ENCODE measurements at regions not wholly inside any gene's neighbourhood (a gene's known extent, or its start where the extent isn't known, plus 50 kb on each side); places are given as distances from the start of the nearest gene placed in this dataset.

GRCh38 chr4:179536694-179537093 is 2094.5 kb upstream of the AGA start:
- TF ChIP-seq CTCF (IDR thresholded peaks at IDR 0.05; ENCODE audit: insufficient read depth in 1 of 2, low read depth in 1 of 2, low read length in 1 of 2, severe bottlenecking in 1 of 2, unreplicated experiment in 1 of 2), result no peak
- H3K4me3 ChIP-seq (ENCODE audit: low read depth, low read length), result no peak overlapping the region
- DNase-seq, result no peak
- intact Hi-C loops (cut with micrococcal nuclease; ENCODE audit: unreplicated experiment), result no loop called here
- Mint-ChIP-seq H3K27ac (ENCODE audit: unreplicated experiment) (no peak overlapping the region), H3K9me3 (ENCODE audit: unreplicated experiment) (no peaks in the 10 kb centered on the region), H3K4me3 (ENCODE audit: unreplicated experiment) (no peak overlapping the region), H3K27me3 (ENCODE audit: insufficient read depth, unreplicated experiment) (peaks cover 2% of the 10 kb centered on the region), H3K36me3 (ENCODE audit: insufficient read depth, unreplicated experiment) (no peaks in the 10 kb centered on the region), H3K4me1 (ENCODE audit: low read depth, unreplicated experiment) (no peaks in the 10 kb centered on the region)
- CTCF ChIA-PET, result no interaction called here
- no peaks in the 10 kb centered on the region for H3K36me3 ChIP-seq (ENCODE audit: control insufficient read depth, insufficient read depth, low read length)
- H3K27me3 ChIP-seq (replicated peaks; ENCODE audit: control insufficient read depth, insufficient read depth, low read length), result no peaks in the 10 kb centered on the region
- H3K9me3 ChIP-seq, result no peaks in the 10 kb centered on the region
- H3K4me1 ChIP-seq, result no peaks in the 10 kb centered on the region
- POLR2A ChIA-PET, result no interaction called here
- no TSS peak for BruUV-seq (replicated peaks)

DNA sequence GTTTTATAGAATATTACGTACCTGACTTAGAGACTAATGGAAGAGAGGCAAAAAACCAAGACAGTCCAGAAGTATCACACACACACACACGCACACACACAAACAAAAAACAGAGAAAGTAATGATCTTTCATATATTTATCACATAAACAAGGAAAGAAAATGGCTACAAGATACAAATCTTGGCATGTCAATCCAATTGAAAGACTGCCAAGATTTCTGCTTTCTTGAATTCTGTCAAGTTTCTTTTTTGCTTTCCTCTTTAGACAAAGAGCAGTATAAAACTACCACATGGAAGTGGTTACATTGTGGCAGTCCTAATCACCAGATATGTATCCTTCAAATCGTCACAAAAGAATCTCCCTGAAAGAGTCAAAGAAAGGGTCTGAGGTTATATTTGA is 2097.4 kb upstream of the AGA start:
- H3K27me3 ChIP-seq (replicated peaks; ENCODE audit: control insufficient read depth, insufficient read depth, low read length), result no peaks in the 10 kb centered on the region
- no peak for DNase-seq
- CTCF ChIA-PET, result no interaction called here

DNA sequence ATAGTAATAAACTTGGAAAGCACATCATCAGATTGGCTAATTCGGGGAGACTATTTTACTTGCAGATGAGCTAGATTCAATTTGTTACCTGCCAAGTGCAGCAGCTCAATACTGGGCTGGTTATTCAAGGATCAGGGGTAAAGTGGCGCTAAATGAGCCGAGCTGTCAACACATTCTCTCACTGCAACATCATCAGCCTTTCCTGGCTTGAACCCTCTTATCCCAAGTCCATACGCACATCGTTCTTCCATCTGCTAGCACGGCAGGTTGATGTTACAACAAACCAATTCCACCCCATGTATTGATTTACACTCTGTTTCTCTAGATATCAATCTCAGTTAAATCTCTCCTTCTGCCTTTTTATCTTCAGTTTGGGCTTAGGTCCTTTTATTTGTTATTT is 2101.5 kb upstream of the AGA start:
- Histone ChIP-seq H3K27me3 (replicated peaks; ENCODE audit: control insufficient read depth, insufficient read depth, low read length) (no peaks in the 10 kb centered on the region), H3K4me3 (ENCODE audit: low read depth, low read length) (no peak overlapping the region), H3K4me1 (no peaks in the 10 kb centered on the region), H3K9me3 (no peaks in the 10 kb centered on the region), H3K36me3 (ENCODE audit: control insufficient read depth, insufficient read depth, low read length) (no peaks in the 10 kb centered on the region)
- H3K9me3 Mint-ChIP-seq (ENCODE audit: unreplicated experiment), result peaks cover 9% of the 10 kb centered on the region
- no peaks in the 10 kb centered on the region for H3K36me3 Mint-ChIP-seq (ENCODE audit: insufficient read depth, unreplicated experiment)
- ChIA-PET POLR2A (no interaction called here), CTCF (no interaction called here)
- H3K27ac Mint-ChIP-seq (ENCODE audit: unreplicated experiment), result no peak overlapping the region
- H3K4me1 Mint-ChIP-seq (ENCODE audit: low read depth, unreplicated experiment), result no peaks in the 10 kb centered on the region
- TF ChIP-seq CTCF (IDR thresholded peaks at IDR 0.05; ENCODE audit: insufficient read depth in 1 of 2, low read depth in 1 of 2, low read length in 1 of 2, severe bottlenecking in 1 of 2, unreplicated experiment in 1 of 2), result no peak
- H3K4me3 Mint-ChIP-seq (ENCODE audit: unreplicated experiment), result no peak overlapping the region
- no peak for DNase-seq
- peaks cover 1% of the 10 kb centered on the region for H3K27me3 Mint-ChIP-seq (ENCODE audit: insufficient read depth, unreplicated experiment)
- intact Hi-C loops (cut with micrococcal nuclease; ENCODE audit: unreplicated experiment), result no loop called here
- no TSS peak for BruUV-seq (replicated peaks)

More for the DNA sequence above, 2097.4 kb upstream of the AGA start:
- H3K4me1 Mint-ChIP-seq (ENCODE audit: low read depth, unreplicated experiment), result no peaks in the 10 kb centered on the region
- H3K9me3 Mint-ChIP-seq (ENCODE audit: unreplicated experiment), result no peaks in the 10 kb centered on the region
- H3K27ac Mint-ChIP-seq (ENCODE audit: unreplicated experiment), result no peak overlapping the region
- Histone ChIP-seq H3K36me3 (ENCODE audit: control insufficient read depth, insufficient read depth, low read length) (no peaks in the 10 kb centered on the region), H3K4me1 (no peaks in the 10 kb centered on the region), H3K4me3 (ENCODE audit: low read depth, low read length) (no peak overlapping the region), H3K9me3 (no peaks in the 10 kb centered on the region)
- no peaks in the 10 kb centered on the region for H3K36me3 Mint-ChIP-seq (ENCODE audit: insufficient read depth, unreplicated experiment)
- BruUV-seq (replicated peaks), result no TSS peak
- TF ChIP-seq CTCF (IDR thresholded peaks at IDR 0.05; ENCODE audit: insufficient read depth in 1 of 2, low read depth in 1 of 2, low read length in 1 of 2, severe bottlenecking in 1 of 2, unreplicated experiment in 1 of 2), result no peak
- H3K27me3 Mint-ChIP-seq (ENCODE audit: insufficient read depth, unreplicated experiment), result peaks cover 2% of the 10 kb centered on the region
- no peak overlapping the region for H3K4me3 Mint-ChIP-seq (ENCODE audit: unreplicated experiment)
- intact Hi-C loops (cut with micrococcal nuclease; ENCODE audit: unreplicated experiment), result no loop called here
- POLR2A ChIA-PET, result no interaction called here

Data from Caco-2 (cell line).